ENCODE measurements at regions not wholly inside any gene's neighbourhood (a gene's known extent, or its start where the extent isn't known, plus 50 kb on each side); places are given as distances from the start of the nearest gene placed in this dataset.

GRCh38 chr1:101742509-101742908 lies 254.2 kb downstream of the OLFM3 start:
- TF ChIP-seq, protein P1, sequence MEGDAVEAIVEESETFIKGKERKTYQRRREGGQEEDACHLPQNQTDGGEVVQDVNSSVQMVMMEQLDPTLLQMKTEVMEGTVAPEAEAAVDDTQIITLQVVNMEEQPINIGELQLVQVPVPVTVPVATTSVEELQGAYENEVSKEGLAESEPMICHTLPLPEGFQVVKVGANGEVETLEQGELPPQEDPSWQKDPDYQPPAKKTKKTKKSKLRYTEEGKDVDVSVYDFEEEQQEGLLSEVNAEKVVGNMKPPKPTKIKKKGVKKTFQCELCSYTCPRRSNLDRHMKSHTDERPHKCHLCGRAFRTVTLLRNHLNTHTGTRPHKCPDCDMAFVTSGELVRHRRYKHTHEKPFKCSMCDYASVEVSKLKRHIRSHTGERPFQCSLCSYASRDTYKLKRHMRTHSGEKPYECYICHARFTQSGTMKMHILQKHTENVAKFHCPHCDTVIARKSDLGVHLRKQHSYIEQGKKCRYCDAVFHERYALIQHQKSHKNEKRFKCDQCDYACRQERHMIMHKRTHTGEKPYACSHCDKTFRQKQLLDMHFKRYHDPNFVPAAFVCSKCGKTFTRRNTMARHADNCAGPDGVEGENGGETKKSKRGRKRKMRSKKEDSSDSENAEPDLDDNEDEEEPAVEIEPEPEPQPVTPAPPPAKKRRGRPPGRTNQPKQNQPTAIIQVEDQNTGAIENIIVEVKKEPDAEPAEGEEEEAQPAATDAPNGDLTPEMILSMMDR (IDR thresholded peaks at IDR 0.05), result no peak
- TF ChIP-seq POLR2A (IDR thresholded peaks at IDR 0.05), result no peak

Measured in heart left ventricle (tissue), 13 donors.